H9 (cell line): ENCODE measurements at regions not wholly inside any gene's neighbourhood (a gene's known extent, or its start where the extent isn't known, plus 50 kb on each side); places are given as distances from the start of the nearest gene placed in this dataset.

Source experiments
- DNase-seq: peaks from one replicate; pipeline ENCODE4 v3.0.0-alpha.2; 2017
- H2AFZ ChIP-seq: one replicate; pipeline ENCODE4 v1.6.1; 2013; ENCODE audit warnings: mild to moderate bottlenecking, low read length, control low read depth, moderate library complexity
- H2AK5ac ChIP-seq: 2 replicates; pipeline ENCODE4 v1.6.1; 2013; ENCODE audit warnings: low read length, control low read depth, mixed read lengths; ENCODE audit not compliant: insufficient read length
- H2BK120ac ChIP-seq: one replicate; pipeline ENCODE4 v1.6.1; 2013; ENCODE audit warnings: low read depth, mild to moderate bottlenecking, low read length, control low read depth, inconsistent platforms; ENCODE audit not compliant: poor library complexity, severe bottlenecking
- H2BK12ac ChIP-seq: 2 replicates; pipeline ENCODE4 v1.6.1; 2013; ENCODE audit warnings: low read length, control low read depth, mixed read lengths, low read depth; ENCODE audit not compliant: insufficient read length
- H2BK15ac ChIP-seq: 2 replicates; pipeline ENCODE4 v1.6.1; 2013; ENCODE audit warnings: low read depth, low read length, control low read depth
- H2BK20ac ChIP-seq: one replicate; pipeline ENCODE4 v1.6.1; 2013; ENCODE audit warnings: low read depth, mild to moderate bottlenecking, low read length, control low read depth, inconsistent platforms; ENCODE audit not compliant: poor library complexity, severe bottlenecking
- H2BK5ac ChIP-seq: 2 replicates; pipeline ENCODE4 v1.6.1; 2013; ENCODE audit warnings: low read length, control low read depth, mixed read lengths; ENCODE audit not compliant: insufficient read length
- H3K14ac ChIP-seq: 2 replicates; pipeline ENCODE4 v1.6.1; 2013; ENCODE audit warnings: low read length, control low read depth; ENCODE audit not compliant: insufficient read depth
- H3K18ac ChIP-seq: 2 replicates; pipeline ENCODE4 v1.6.1; 2013; ENCODE audit warnings: low read depth, mild to moderate bottlenecking, mixed read lengths, low read length, control low read depth; ENCODE audit not compliant: insufficient read length
- H3K23ac ChIP-seq: 2 replicates; pipeline ENCODE4 v1.6.1; 2013; ENCODE audit warnings: low read length, control low read depth, mixed read lengths, low read depth; ENCODE audit not compliant: insufficient read length
- H3K23me2 ChIP-seq: 2 replicates; pipeline ENCODE4 v1.6.1; 2013; ENCODE audit warnings: low read depth, mild to moderate bottlenecking, mixed read lengths, low read length, control low read depth; ENCODE audit not compliant: insufficient read length, poor library complexity, severe bottlenecking
- H3K27ac ChIP-seq: 2 replicates; pipeline ENCODE4 v1.5.1; 2013; ENCODE audit warnings: low read length, control low read depth, mixed read lengths, low read depth; ENCODE audit not compliant: insufficient read length
- H3K27me3 ChIP-seq: 2 replicates; pipeline ENCODE4 v1.6.1; 2013; ENCODE audit warnings: low read length, control low read depth, inconsistent platforms; ENCODE audit not compliant: insufficient read depth
- H3K4ac ChIP-seq: 2 replicates; pipeline ENCODE4 v1.6.1; 2013; ENCODE audit warnings: low read depth, mild to moderate bottlenecking, control low read depth, inconsistent platforms, low read length, moderate library complexity
- H3K4me1 ChIP-seq: 2 replicates; pipeline ENCODE4 v1.6.1; 2013; ENCODE audit warnings: low read length, control low read depth, inconsistent platforms; ENCODE audit not compliant: insufficient read depth
- H3K4me2 ChIP-seq: 2 replicates; pipeline ENCODE4 v1.6.1; 2013; ENCODE audit warnings: low read length, control low read depth, mixed read lengths; ENCODE audit not compliant: insufficient read length, insufficient read depth
- H3K56ac ChIP-seq: 2 replicates; pipeline ENCODE4 v1.6.1; 2013; ENCODE audit warnings: low read depth, mild to moderate bottlenecking, mixed read lengths, low read length, control low read depth; ENCODE audit not compliant: insufficient read length
- H3K79me1 ChIP-seq: 2 replicates; pipeline ENCODE4 v1.6.1; 2013; ENCODE audit warnings: low read depth, mild to moderate bottlenecking, moderate library complexity, low read length, control low read depth, inconsistent platforms; ENCODE audit not compliant: insufficient read depth, poor library complexity, severe bottlenecking
- H3K79me2 ChIP-seq: 2 replicates; pipeline ENCODE4 v1.6.1; 2013; ENCODE audit warnings: low read length, control low read depth, inconsistent platforms; ENCODE audit not compliant: insufficient read depth
- H3K9ac ChIP-seq: 2 replicates; pipeline ENCODE4 v1.6.1; 2013; ENCODE audit warnings: low read length, control low read depth, mixed read lengths; ENCODE audit not compliant: insufficient read length; ENCODE audit errors: extremely low read depth
- H3K9me3 ChIP-seq: one replicate; pipeline ENCODE4 v1.6.1; 2013; ENCODE audit warnings: low read depth, low read length, inconsistent platforms; ENCODE audit not compliant: control insufficient read depth
- H3T11ph ChIP-seq: one replicate; pipeline ENCODE4 v1.6.1; 2013; ENCODE audit warnings: mild to moderate bottlenecking, low read length, control low read depth, inconsistent platforms
- H4K20me1 ChIP-seq: one replicate; pipeline ENCODE4 v1.6.1; 2013; ENCODE audit not compliant: control insufficient read depth, insufficient read length, insufficient read depth
- H4K5ac ChIP-seq: 2 replicates; pipeline ENCODE4 v1.6.1; 2013; ENCODE audit warnings: low read depth, mild to moderate bottlenecking, mixed read lengths, low read length, control low read depth; ENCODE audit not compliant: insufficient read length
- H4K8ac ChIP-seq: replicated peaks from 2 replicates; pipeline ENCODE4 v1.6.1; 2013; ENCODE audit warnings: low read length, control low read depth, mixed read lengths, low read depth; ENCODE audit not compliant: insufficient read length
- H4K91ac ChIP-seq: 2 replicates; pipeline ENCODE4 v1.6.1; 2013; ENCODE audit warnings: low read depth, mild to moderate bottlenecking, moderate library complexity, mixed read lengths, low read length, control low read depth; ENCODE audit not compliant: insufficient read length
- H3K27ac Mint-ChIP-seq, 3 experiments: 2 replicates in 2 of 3; 3 replicates in 1 of 3; pipeline ENCODE4 v1.8.0; 2020 to 2021; ENCODE audit warnings: mixed read lengths in 3 of 3, mild to moderate bottlenecking in 1 of 3, moderate library complexity in 1 of 3
- H3K27me3 Mint-ChIP-seq: 2 replicates; pipeline ENCODE4 v1.8.0; 2021; ENCODE audit warnings: low read depth, mild to moderate bottlenecking, moderate library complexity, mixed read lengths
- H3K36me3 Mint-ChIP-seq, 3 experiments: 2 replicates in 2 of 3; 3 replicates in 1 of 3; pipeline ENCODE4 v1.8.0; 2020 to 2021; ENCODE audit warnings: low read depth in 3 of 3, mixed read lengths in 3 of 3; ENCODE audit not compliant: insufficient read depth in 1 of 3
- H3K4me1 Mint-ChIP-seq, 2 experiments: 2 replicates each; pipeline ENCODE4 v1.8.0; 2020; ENCODE audit warnings: mixed read lengths in 2 of 2
- H3K4me3 Mint-ChIP-seq, 2 experiments: 2 replicates in 1 of 2; 3 replicates in 1 of 2; pipeline ENCODE4 v1.8.0; 2020 to 2021; ENCODE audit warnings: mild to moderate bottlenecking in 2 of 2, mixed read lengths in 2 of 2, moderate library complexity in 1 of 2
- H3K9me3 Mint-ChIP-seq, 2 experiments: 2 replicates in 1 of 2; 3 replicates in 1 of 2; pipeline ENCODE4 v1.8.0; 2020; ENCODE audit warnings: mild to moderate bottlenecking in 2 of 2, mixed read lengths in 2 of 2, moderate library complexity in 1 of 2
- WGBS: extraction: QIAGEN DNeasy Blood & Tissue Kit; methylation state at CpG from one replicate; pipeline ENCODE4 v1.1.7; 2013; ENCODE audit warnings: missing lambda C conversion rate, low lambda C conversion rate, mixed read lengths; ENCODE audit not compliant: insufficient read length; ENCODE audit errors: extremely low coverage; 5-methylcytosine and 5-hydroxymethylcytosine counted together
- TF ChIP-seq, protein P1 (sequence below): fragments of 200-600 bp; sonication (generic); conservative IDR thresholded peaks from 3 replicates; pipeline ENCODE4 v1.8.0; 2021; ENCODE audit warnings: antibody characterized with exemption, mild to moderate bottlenecking

DNA sequence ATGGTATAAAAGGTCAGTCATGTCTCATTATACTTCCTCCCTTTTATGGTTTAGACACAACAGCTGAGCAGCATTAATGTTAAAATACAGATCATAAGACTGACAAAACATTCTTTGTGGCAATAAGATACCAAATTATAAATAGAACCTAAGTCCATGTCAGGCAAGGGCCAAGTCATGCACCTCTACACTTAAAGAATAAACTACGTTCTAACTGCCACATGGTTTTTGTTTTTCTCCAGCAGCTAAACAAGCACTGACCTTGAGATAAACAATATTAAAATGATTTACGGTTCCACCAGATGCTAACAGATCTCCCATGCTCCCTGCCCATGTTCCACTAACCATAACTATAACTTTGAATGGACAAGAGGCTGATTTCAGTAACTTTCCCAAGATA lies 368.6 kb upstream of the TFPI start:
- H3K79me1 ChIP-seq: no peaks in the 10 kb centered on the region
- H3K27me3 ChIP-seq: no peaks in the 10 kb centered on the region
- H4K20me1 ChIP-seq: no peaks in the 10 kb centered on the region
- H3K23me2 ChIP-seq: no peaks in the 10 kb centered on the region
- no peak overlapping the region for H3T11ph ChIP-seq
- H3K56ac ChIP-seq: no peak overlapping the region
- no peak overlapping the region for H3K4me3 Mint-ChIP-seq
- H4K5ac ChIP-seq: no peak overlapping the region
- H3K9me3 Mint-ChIP-seq: no peaks in the 10 kb centered on the region
- H3K14ac ChIP-seq: no peak overlapping the region
- no peak overlapping the region for H2BK120ac ChIP-seq
- H3K18ac ChIP-seq: no peak overlapping the region
- no peaks in the 10 kb centered on the region for H3K27me3 Mint-ChIP-seq
- H3K79me2 ChIP-seq: no peaks in the 10 kb centered on the region
- H2BK15ac ChIP-seq: no peak overlapping the region
- H4K8ac ChIP-seq: no peak overlapping the region
- DNase-seq: no peak
- no peaks in the 10 kb centered on the region for H3K4me1 ChIP-seq
- no peak overlapping the region for H3K27ac ChIP-seq
- no peak overlapping the region for H2AFZ ChIP-seq
- no peaks in the 10 kb centered on the region for H3K9me3 ChIP-seq
- WGBS: no CpG with 5 or more reads among the region's 2 CpGs
- no peak overlapping the region for H2AK5ac ChIP-seq
- no peak overlapping the region for H3K9ac ChIP-seq
- no peak overlapping the region for H2BK20ac ChIP-seq
- no peak overlapping the region for H2BK5ac ChIP-seq
- TF ChIP-seq, protein P1, sequence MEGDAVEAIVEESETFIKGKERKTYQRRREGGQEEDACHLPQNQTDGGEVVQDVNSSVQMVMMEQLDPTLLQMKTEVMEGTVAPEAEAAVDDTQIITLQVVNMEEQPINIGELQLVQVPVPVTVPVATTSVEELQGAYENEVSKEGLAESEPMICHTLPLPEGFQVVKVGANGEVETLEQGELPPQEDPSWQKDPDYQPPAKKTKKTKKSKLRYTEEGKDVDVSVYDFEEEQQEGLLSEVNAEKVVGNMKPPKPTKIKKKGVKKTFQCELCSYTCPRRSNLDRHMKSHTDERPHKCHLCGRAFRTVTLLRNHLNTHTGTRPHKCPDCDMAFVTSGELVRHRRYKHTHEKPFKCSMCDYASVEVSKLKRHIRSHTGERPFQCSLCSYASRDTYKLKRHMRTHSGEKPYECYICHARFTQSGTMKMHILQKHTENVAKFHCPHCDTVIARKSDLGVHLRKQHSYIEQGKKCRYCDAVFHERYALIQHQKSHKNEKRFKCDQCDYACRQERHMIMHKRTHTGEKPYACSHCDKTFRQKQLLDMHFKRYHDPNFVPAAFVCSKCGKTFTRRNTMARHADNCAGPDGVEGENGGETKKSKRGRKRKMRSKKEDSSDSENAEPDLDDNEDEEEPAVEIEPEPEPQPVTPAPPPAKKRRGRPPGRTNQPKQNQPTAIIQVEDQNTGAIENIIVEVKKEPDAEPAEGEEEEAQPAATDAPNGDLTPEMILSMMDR: no peak
- H2BK12ac ChIP-seq: no peak overlapping the region
- H3K23ac ChIP-seq: no peak overlapping the region
- H3K36me3 Mint-ChIP-seq: no peaks in the 10 kb centered on the region
- no peak overlapping the region for H3K4ac ChIP-seq
- H3K4me1 Mint-ChIP-seq: no peaks in the 10 kb centered on the region
- no peak overlapping the region for H4K91ac ChIP-seq
- no peak overlapping the region for H3K4me2 ChIP-seq
- H3K27ac Mint-ChIP-seq: no peak overlapping the region
